Ascending aorta (tissue), 2 donors: ENCODE measurements at regions not wholly inside any gene's neighbourhood (a gene's known extent, or its start where the extent isn't known, plus 50 kb on each side); places are given as distances from the start of the nearest gene placed in this dataset.
"Not testable (repeated sequence)": the region's sequence is repeated elsewhere in the genome, so short reads cannot be mapped to it uniquely, and the experiment has no call there.

Experiments
- DNase-seq, 2 donors: peaks; one replicate each; pipeline ENCODE4 v3.0.0-alpha.2; 2019; ENCODE audit warnings: low spot score in 2 of 2
- H3K27ac ChIP-seq, 2 donors: fragments of 200-600 bp; sonication (generic); one replicate each; pipeline ENCODE4 v1.5.1; 2016 to 2017; ENCODE audit warnings: mild to moderate bottlenecking in 1 of 2
- H3K27me3 ChIP-seq: fragments of 200-600 bp; sonication (generic); one replicate; pipeline ENCODE4 v1.5.1; 2017
- H3K36me3 ChIP-seq, 2 donors: fragments of 200-600 bp; sonication (generic); one replicate each; pipeline ENCODE4 v1.5.1; 2016
- H3K4me1 ChIP-seq, 2 donors: fragments of 200-600 bp; sonication (generic); one replicate each; pipeline ENCODE4 v1.5.1; 2016 to 2017; ENCODE audit warnings: mild to moderate bottlenecking in 1 of 2
- H3K4me3 ChIP-seq, 2 donors: fragments of 200-600 bp; sonication (generic); one replicate each; pipeline ENCODE4 v1.5.1; 2016 to 2017; ENCODE audit warnings: mild to moderate bottlenecking in 1 of 2
- H3K9me3 ChIP-seq, 2 donors: fragments of 200-600 bp; sonication (generic); one replicate each; pipeline ENCODE4 v1.5.1; 2016
- intact Hi-C: fragments of 100-400 bp; cut with DNase I; formaldehyde crosslinking; loops from one replicate; pipeline ENCODE4 v1.15.1; 2023
- TF ChIP-seq, protein P1 (sequence below), 3 experiments: fragments of 200-600 bp in 2 of 3; fragments of 450-650 bp in 1 of 3; sonication (generic) in 2 of 3; IDR thresholded peaks; one replicate each; pipeline ENCODE4 v1.5.1; 2016 to 2019; ENCODE audit warnings: antibody characterized with exemption in 3 of 3, mild to moderate bottlenecking in 1 of 3, moderate library complexity in 1 of 3

DNA sequence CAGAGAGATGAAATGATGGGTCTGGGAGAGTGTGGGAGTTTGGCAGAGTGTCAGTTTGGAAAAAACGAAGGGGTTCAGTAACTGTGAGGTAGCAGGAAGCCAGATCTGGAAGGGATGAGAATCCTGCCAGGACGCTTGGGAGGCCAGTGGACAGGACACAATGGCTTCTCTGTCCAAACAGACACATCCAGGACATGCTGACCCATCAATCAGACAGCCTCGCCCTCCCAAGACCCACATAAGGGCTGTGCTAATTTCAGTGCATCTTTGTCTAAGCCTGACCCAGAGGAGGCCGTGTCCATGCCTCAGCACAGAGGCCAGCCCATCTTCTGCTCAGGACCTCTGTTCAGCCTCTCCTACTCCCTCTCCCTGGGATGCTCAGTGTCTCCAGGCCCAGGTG, 576.5 kb upstream of the B3GAT1 start:
- TF ChIP-seq, protein P1, sequence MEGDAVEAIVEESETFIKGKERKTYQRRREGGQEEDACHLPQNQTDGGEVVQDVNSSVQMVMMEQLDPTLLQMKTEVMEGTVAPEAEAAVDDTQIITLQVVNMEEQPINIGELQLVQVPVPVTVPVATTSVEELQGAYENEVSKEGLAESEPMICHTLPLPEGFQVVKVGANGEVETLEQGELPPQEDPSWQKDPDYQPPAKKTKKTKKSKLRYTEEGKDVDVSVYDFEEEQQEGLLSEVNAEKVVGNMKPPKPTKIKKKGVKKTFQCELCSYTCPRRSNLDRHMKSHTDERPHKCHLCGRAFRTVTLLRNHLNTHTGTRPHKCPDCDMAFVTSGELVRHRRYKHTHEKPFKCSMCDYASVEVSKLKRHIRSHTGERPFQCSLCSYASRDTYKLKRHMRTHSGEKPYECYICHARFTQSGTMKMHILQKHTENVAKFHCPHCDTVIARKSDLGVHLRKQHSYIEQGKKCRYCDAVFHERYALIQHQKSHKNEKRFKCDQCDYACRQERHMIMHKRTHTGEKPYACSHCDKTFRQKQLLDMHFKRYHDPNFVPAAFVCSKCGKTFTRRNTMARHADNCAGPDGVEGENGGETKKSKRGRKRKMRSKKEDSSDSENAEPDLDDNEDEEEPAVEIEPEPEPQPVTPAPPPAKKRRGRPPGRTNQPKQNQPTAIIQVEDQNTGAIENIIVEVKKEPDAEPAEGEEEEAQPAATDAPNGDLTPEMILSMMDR (IDR thresholded peaks at IDR 0.05): no peak
- no peak overlapping the region for H3K27ac ChIP-seq
- intact Hi-C loops: no loop called here
- H3K4me3 ChIP-seq: no peak overlapping the region
- H3K36me3 ChIP-seq: no peaks in the 10 kb centered on the region
- DNase-seq: no peak
- H3K4me1 ChIP-seq: no peaks in the 10 kb centered on the region
- H3K27me3 ChIP-seq: no peaks in the 10 kb centered on the region
- H3K9me3 ChIP-seq: no peaks in the 10 kb centered on the region

DNA sequence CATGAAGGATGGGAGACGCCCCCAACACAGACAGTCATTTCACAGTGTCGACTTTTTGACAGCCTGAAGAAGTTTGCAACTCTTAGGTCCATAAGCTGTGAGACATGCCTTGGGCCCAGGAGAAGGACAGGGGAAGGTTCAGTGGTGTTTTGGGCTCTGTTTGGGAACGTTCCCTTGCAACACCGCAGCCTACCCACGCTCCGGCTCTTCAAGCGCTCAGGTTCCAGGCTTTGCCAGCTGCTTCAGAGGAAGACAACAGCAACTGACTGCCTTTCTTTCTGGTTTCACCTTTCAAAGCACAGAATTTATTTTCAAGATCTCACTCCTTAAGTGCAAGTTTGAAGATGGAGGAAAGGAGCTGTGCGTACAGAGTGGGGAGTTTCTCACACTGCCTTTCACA, 575.8 kb upstream of the B3GAT1 start:
- Histone ChIP-seq H3K27ac (no peak overlapping the region), H3K4me1 (no peaks in the 10 kb centered on the region), H3K36me3 (no peaks in the 10 kb centered on the region), H3K9me3 (no peaks in the 10 kb centered on the region), H3K27me3 (no peaks in the 10 kb centered on the region), H3K4me3 (no peak overlapping the region)
- intact Hi-C loops: no loop called here
- TF ChIP-seq, protein P1 (IDR thresholded peaks at IDR 0.05): no peak
- DNase-seq: no peak

DNA sequence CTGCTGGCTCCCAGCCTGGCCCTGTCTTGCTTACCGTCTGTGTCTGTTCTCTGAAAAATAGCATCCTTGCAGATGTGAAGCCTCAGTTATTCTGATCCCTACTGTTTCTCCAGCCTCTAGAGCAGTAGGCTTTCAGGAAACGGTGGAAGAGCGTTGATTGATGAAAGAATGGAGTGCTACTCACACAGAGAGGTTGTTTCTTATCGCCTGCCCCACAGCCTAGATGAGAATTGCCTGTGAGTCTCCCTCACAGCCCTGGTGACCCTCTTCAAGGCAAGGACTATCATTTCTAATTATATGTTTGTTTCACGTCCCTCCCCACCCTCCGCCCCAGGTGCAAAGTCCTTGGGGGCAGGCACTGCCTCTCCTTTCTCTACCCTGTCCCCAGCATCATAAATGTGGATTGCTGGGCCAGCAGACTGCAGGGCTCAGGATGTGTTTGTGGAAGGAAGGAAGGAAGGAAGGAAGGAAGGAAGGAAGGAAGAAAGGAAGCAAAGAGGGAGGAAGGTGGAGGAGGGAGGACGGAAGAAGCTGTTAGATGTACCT, 575.3 kb upstream of the B3GAT1 start:
- intact Hi-C loops: no loop called here
- no peaks in the 10 kb centered on the region for H3K4me1 ChIP-seq
- no peak for DNase-seq
- no peaks in the 10 kb centered on the region for H3K27me3 ChIP-seq
- H3K36me3 ChIP-seq: no peaks in the 10 kb centered on the region
- no peaks in the 10 kb centered on the region for H3K9me3 ChIP-seq
- H3K4me3 ChIP-seq: no peak overlapping the region
- TF ChIP-seq, protein P1 (IDR thresholded peaks at IDR 0.05): no peak
- no peak overlapping the region for H3K27ac ChIP-seq

DNA sequence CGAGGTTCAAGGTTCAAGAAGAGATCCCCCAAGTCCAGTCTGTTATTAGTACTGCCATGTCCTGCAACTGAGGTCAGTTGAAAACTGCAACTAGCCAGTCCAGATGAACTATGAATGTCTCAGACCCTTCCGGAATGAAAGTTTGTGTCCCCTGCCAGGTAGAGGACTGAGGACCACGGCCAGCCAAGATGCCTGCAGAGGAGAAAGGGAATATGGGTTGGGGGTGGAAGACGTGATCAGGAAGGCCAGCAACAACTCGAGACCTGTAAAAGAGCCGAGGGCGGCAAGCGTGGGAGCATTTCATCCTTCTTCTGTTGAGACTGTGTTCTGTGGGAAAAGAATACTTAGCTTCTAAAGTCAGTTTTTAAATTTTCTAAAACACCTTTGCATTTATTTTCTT, 572.4 kb upstream of the B3GAT1 start:
- TF ChIP-seq, protein P1 (IDR thresholded peaks at IDR 0.05): no peak
- H3K4me3 ChIP-seq: no peak overlapping the region
- no peaks in the 10 kb centered on the region for H3K36me3 ChIP-seq
- no peaks in the 10 kb centered on the region for H3K9me3 ChIP-seq
- intact Hi-C loops: no loop called here
- no peaks in the 10 kb centered on the region for H3K27me3 ChIP-seq
- no peak for DNase-seq
- no peak overlapping the region for H3K27ac ChIP-seq
- H3K4me1 ChIP-seq: no peaks in the 10 kb centered on the region

DNA sequence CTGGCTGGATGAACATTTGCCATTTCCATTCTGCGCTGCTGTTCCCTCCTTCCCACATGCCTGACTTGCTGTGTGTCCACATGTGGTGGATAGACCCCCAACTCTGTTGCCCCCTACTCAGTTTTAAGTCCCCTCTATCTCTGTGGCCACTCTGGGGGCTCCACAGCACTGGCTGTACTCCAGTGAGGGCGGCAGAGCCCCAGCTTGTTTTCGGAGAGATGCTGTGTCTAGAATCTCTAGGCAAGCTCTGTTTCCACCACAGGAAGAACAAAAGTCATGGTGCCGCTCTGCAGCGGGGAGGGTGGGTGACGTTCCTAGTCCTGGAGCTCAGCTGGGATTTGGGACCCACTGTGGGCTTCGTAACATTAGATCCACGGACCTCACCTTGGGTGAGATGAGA, 570.4 kb upstream of the B3GAT1 start:
- H3K4me3 ChIP-seq, intact Hi-C loops, H3K36me3 ChIP-seq, DNase-seq, H3K4me1 ChIP-seq, H3K27me3 ChIP-seq, H3K27ac ChIP-seq, H3K9me3 ChIP-seq: not testable (repeated sequence)

DNA sequence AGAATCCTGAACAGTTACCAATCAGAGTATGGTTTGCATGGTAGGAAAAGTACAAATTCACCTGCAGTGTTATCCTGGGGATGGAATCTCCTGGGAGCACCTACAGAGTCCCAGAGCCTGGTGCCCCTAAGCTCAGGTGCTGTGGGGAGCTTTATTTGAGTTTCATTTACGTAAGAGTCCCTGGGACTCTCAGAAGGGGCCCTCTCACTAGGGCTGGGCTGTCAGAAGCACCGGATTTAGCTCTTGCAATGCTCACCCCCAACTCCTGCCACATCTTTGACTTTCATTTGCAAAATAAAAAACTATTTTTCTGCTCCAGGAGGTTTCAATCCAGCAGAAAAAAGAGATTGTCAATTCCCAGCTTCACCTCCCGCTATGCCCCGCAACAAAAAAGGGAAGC, 569.8 kb upstream of the B3GAT1 start:
- H3K27ac ChIP-seq: no peak overlapping the region
- no peak for DNase-seq
- H3K36me3 ChIP-seq: no peaks in the 10 kb centered on the region
- TF ChIP-seq, protein P1 (IDR thresholded peaks at IDR 0.05): no peak
- no peaks in the 10 kb centered on the region for H3K27me3 ChIP-seq
- no peak overlapping the region for H3K4me3 ChIP-seq
- intact Hi-C loops: no loop called here
- no peaks in the 10 kb centered on the region for H3K9me3 ChIP-seq
- no peaks in the 10 kb centered on the region for H3K4me1 ChIP-seq
